PC-9 (cell line): ENCODE measurements at regions not wholly inside any gene's neighbourhood (a gene's known extent, or its start where the extent isn't known, plus 50 kb on each side); places are given as distances from the start of the nearest gene placed in this dataset. TPM values are rescaled to one million over a fixed set of nuclear protein-coding genes. Genes with fewer than 3 reads are reported as not detected.
"Not testable (repeated sequence)": the region's sequence is repeated elsewhere in the genome, so short reads cannot be mapped to it uniquely, and the experiment has no call there.

Experiments used
- BruUV-seq: library from RNA; stranded (reverse); fragments of 400-500 nt; replicated peaks from 2 replicates; lab custom pipeline; 2021; lab: Mats Ljungman, UMichigan
- CTCF ChIA-PET: fragments of 300-600 bp; sonication (Branson Sonifier 250); formaldehyde crosslinking; loops from one replicate; lab custom pipeline; 2022; ENCODE audit warnings: antibody characterized with exemption; lab: Charles Lee
- POLR2A ChIA-PET: fragments of 300-600 bp; sonication (Branson Sonifier 250); formaldehyde crosslinking; loops from one replicate; lab custom pipeline; 2022; ENCODE audit warnings: antibody characterized with exemption; ENCODE audit not compliant: unreplicated experiment; lab: Charles Lee
- DNase-seq, 2 experiments: peaks; one replicate each; pipeline versions ENCODE4 v3.0.0 to v3.0.0-alpha.2; 2015 to 2022; ENCODE audit warnings: mixed read lengths in 1 of 2
- H2AFZ ChIP-seq: fragments of 200-600 bp; sonication (generic); 2 replicates; pipeline ENCODE4 v1.8.1; 2017; ENCODE audit warnings: antibody characterized with exemption
- H3F3A ChIP-seq: fragments of 200-600 bp; sonication (generic); 2 replicates; pipeline ENCODE4 v1.8.1; 2017; ENCODE audit warnings: antibody characterized with exemption, mild to moderate bottlenecking, low read depth; ENCODE audit not compliant: insufficient read depth
- H3K27ac ChIP-seq: fragments of 200-600 bp; sonication (generic); 2 replicates; pipeline ENCODE4 v1.6.1; 2016; ENCODE audit warnings: mixed run types
- H3K27me3 ChIP-seq: fragments of 200-600 bp; sonication (generic); 2 replicates; pipeline ENCODE4 v1.6.1; 2016; ENCODE audit warnings: low read depth, mixed run types; ENCODE audit not compliant: insufficient read depth
- H3K36me3 ChIP-seq: fragments of 200-600 bp; sonication (generic); 2 replicates; pipeline ENCODE4 v1.6.1; 2016; ENCODE audit warnings: low read depth, mixed run types
- H3K4me1 ChIP-seq: fragments of 200-600 bp; sonication (generic); replicated peaks from 2 replicates; pipeline ENCODE4 v1.6.1; 2016; ENCODE audit warnings: mixed run types; ENCODE audit not compliant: insufficient read depth
- H3K4me2 ChIP-seq: fragments of 200-600 bp; sonication (generic); 2 replicates; pipeline ENCODE4 v1.6.1; 2017; ENCODE audit warnings: mixed run types
- H3K4me3 ChIP-seq: fragments of 200-600 bp; sonication (generic); 2 replicates; pipeline ENCODE4 v1.6.1; 2016; ENCODE audit warnings: mixed run types
- H3K79me2 ChIP-seq: fragments of 200-600 bp; sonication (generic); 2 replicates; pipeline ENCODE4 v1.6.1; 2017; ENCODE audit warnings: low read depth, mixed run types
- H3K9me2 ChIP-seq: fragments of 200-600 bp; sonication (generic); 2 replicates; pipeline ENCODE4 v1.8.1; 2017; ENCODE audit warnings: mild to moderate bottlenecking; ENCODE audit not compliant: insufficient read depth
- H3K9me3 ChIP-seq: fragments of 200-600 bp; sonication (generic); 2 replicates; pipeline ENCODE4 v1.8.1; 2016; ENCODE audit warnings: low read depth; ENCODE audit not compliant: insufficient read depth
- H4K20me1 ChIP-seq: fragments of 200-600 bp; sonication (generic); 2 replicates; pipeline ENCODE4 v1.8.1; 2017; ENCODE audit not compliant: insufficient read depth
- intact Hi-C: fragments of 100-400 bp; cut with micrococcal nuclease; formaldehyde crosslinking; loops from one replicate; pipeline ENCODE4 v1.10.0; 2022; ENCODE audit not compliant: unreplicated experiment
- microRNA-seq: library from miRNA; unstranded; fragments of <30 nt; microRNA quantifications from one replicate; pipeline ENCODE4 v1.2.0, GENCODE V29; 2021; ENCODE audit warnings: borderline number of aligned reads, borderline replicate concordance

- H3K79me2 ChIP-seq, H3K4me1 ChIP-seq, H3K27me3 ChIP-seq, H3K27ac ChIP-seq, H3K4me3 ChIP-seq, POLR2A ChIA-PET, H3K9me3 ChIP-seq, H3F3A ChIP-seq, intact Hi-C loops, H3K4me2 ChIP-seq, H4K20me1 ChIP-seq, CTCF ChIA-PET, DNase-seq, BruUV-seq, H2AFZ ChIP-seq, H3K36me3 ChIP-seq, H3K9me2 ChIP-seq: not testable (repeated sequence)
Measured at GRCh38 chr7:56889454-56889853, 242.8 kb downstream of the ZNF479 start.

DNA sequence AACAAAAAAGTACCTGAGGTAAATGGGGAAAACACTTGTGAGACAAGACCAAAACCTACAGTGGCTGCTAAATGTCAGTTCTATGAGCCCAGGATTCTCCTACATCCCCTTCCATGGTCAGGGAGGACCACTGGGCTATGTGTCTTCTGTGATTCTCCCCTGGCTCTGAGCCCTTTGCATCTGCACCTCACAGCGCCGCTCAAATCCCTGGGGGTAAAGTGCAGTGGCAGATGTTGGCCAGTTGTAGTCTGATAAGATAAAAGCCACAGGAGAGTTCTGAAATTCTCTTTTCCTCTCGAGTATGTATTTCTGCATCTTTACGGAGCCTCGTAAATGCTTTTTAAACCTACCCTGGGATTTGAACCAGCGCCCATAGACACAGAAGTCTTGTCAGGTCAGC, 247.1 kb downstream of the ZNF479 start:
- not testable (repeated sequence) for BruUV-seq, H3K9me3 ChIP-seq

DNA sequence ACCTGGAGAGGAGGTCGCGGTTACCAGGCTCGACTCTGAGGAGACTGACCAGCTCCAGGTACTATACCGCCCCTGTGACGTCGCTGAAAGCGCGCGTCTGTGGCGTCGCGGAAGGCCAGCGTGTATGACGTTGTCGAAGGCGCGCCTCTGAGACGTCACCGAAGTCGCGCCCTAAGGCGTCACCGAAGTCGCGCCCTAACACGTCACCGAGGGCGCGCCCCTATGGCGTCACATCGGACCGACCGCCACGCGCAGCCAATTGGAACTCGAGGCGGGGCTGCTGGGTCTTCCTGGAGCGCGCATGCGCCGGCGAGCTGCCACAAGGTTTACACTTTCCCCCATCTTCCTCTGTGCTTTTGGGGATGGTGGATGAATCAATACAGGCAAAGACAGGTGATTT, 249.9 kb downstream of the ZNF479 start:
- H3K27me3 ChIP-seq, H2AFZ ChIP-seq, POLR2A ChIA-PET, H3K27ac ChIP-seq, intact Hi-C loops, DNase-seq, CTCF ChIA-PET, H4K20me1 ChIP-seq, H3K9me3 ChIP-seq, H3K4me2 ChIP-seq, H3K36me3 ChIP-seq, H3K4me3 ChIP-seq, H3K9me2 ChIP-seq, H3K79me2 ChIP-seq, H3K4me1 ChIP-seq, BruUV-seq, H3F3A ChIP-seq: not testable (repeated sequence)

More for the DNA sequence above, 247.1 kb downstream of the ZNF479 start:
- intact Hi-C loops, CTCF ChIA-PET, H3K4me1 ChIP-seq, H3K9me2 ChIP-seq, H3K79me2 ChIP-seq, DNase-seq, H3K4me2 ChIP-seq, H3K27ac ChIP-seq, H2AFZ ChIP-seq, H3K27me3 ChIP-seq, H3F3A ChIP-seq, H4K20me1 ChIP-seq, POLR2A ChIA-PET, H3K4me3 ChIP-seq, H3K36me3 ChIP-seq: not testable (repeated sequence)

Small RNA genes in the stretch of these regions (microRNA-seq; reads per million reads assigned to microRNA genes)
- not detected for gene MIR4283-1
